Panc1 (cell line): ENCODE measurements at regions not wholly inside any gene's neighbourhood (a gene's known extent, or its start where the extent isn't known, plus 50 kb on each side); places are given as distances from the start of the nearest gene placed in this dataset.

Experiments used
- ATAC-seq: fragments of 200-7000 bp; cut with Tn5 transposase; 2 replicates; pipeline ENCODE4 v1.9.1; 2020; ENCODE audit warnings: mild to moderate bottlenecking, moderate library complexity
- BruUV-seq: library from RNA; stranded (reverse); fragments of 400-500 nt; replicated peaks from 2 replicates; lab custom pipeline; 2021; lab: Mats Ljungman, UMichigan
- CTCF ChIA-PET: fragments of 300-600 bp; sonication (Branson Sonifier 250); formaldehyde crosslinking; loops from one replicate; lab custom pipeline; 2022; ENCODE audit warnings: antibody characterized with exemption; lab: Charles Lee
- POLR2A ChIA-PET: fragments of 300-600 bp; sonication (Branson Sonifier 250); formaldehyde crosslinking; loops from one replicate; lab custom pipeline; 2022; ENCODE audit warnings: antibody characterized with exemption; lab: Charles Lee
- DNase-seq: peaks from one replicate; pipeline ENCODE4 v3.0.0-alpha.2; 2010; ENCODE audit warnings: low read depth, low spot score
- H3K27ac ChIP-seq: 2 replicates; pipeline ENCODE4 v1.5.1; 2011; ENCODE audit warnings: mild to moderate bottlenecking, low read length, inconsistent platforms
- H3K27me3 ChIP-seq: fragments of 200-500 bp; sonication (Bioruptor generic); 2 replicates; pipeline ENCODE4 v1.6.0; 2014; ENCODE audit warnings: low read length, inconsistent platforms; ENCODE audit not compliant: control insufficient read depth, insufficient read depth
- H3K36me3 ChIP-seq: fragments of 200-500 bp; sonication (Bioruptor generic); 2 replicates; pipeline ENCODE4 v1.5.1; 2014; ENCODE audit warnings: inconsistent platforms, mild to moderate bottlenecking, low read length, moderate library complexity; ENCODE audit not compliant: control insufficient read depth, insufficient read depth
- H3K4me1 ChIP-seq: 2 replicates; pipeline ENCODE4 v1.5.1; 2011; ENCODE audit warnings: inconsistent platforms, mild to moderate bottlenecking, low read length, moderate library complexity; ENCODE audit not compliant: control insufficient read depth, insufficient read depth
- H3K4me3 ChIP-seq, 2 experiments: 2 replicates each; pipeline ENCODE4 v1.5.1; 2011 to 2012; ENCODE audit warnings: low read depth in 2 of 2, low read length in 2 of 2, mild to moderate bottlenecking in 2 of 2, inconsistent platforms in 1 of 2, moderate library complexity in 1 of 2
- H3K9me3 ChIP-seq: fragments of 200-500 bp; sonication (Bioruptor generic); 2 replicates; pipeline ENCODE4 v1.5.1; 2014; ENCODE audit warnings: low read depth, mild to moderate bottlenecking, inconsistent platforms, low read length, moderate library complexity; ENCODE audit not compliant: control insufficient read depth, insufficient read depth
- POLR2AphosphoS5 ChIP-seq: IDR thresholded peaks from 2 replicates; pipeline ENCODE4 v1.6.1; 2012; ENCODE audit warnings: mild to moderate bottlenecking, low read depth, low read length, moderate library complexity
- SIN3A ChIP-seq: IDR thresholded peaks from 2 replicates; pipeline ENCODE4 v1.6.1; 2012; ENCODE audit warnings: low read depth, mild to moderate bottlenecking, low read length, moderate library complexity, borderline replicate concordance; ENCODE audit not compliant: insufficient read depth
- TCF7L2 ChIP-seq: IDR thresholded peaks from 2 replicates; pipeline ENCODE4 v1.6.1; 2011; ENCODE audit warnings: mild to moderate bottlenecking, low read depth, low read length, inconsistent platforms
- in situ Hi-C: cut with HindIII; loops from 2 replicates; pipeline ENCODE4 v1.10.0; 2016; ENCODE audit warnings: low sequenced_read_pairs, low pct_unique_long_range_greater_than_20kb
- intact Hi-C: fragments of 100-400 bp; cut with micrococcal nuclease; formaldehyde crosslinking; loops from one replicate; pipeline ENCODE4 v1.10.0; 2022; ENCODE audit not compliant: unreplicated experiment
- TF ChIP-seq, protein P1 (sequence below), 2 experiments: IDR thresholded peaks; 2 replicates each; pipeline ENCODE4 v1.6.1; 2011 to 2012; ENCODE audit warnings: low read depth in 2 of 2, control low read depth in 1 of 2, low read length in 1 of 2, mild to moderate bottlenecking in 1 of 2, moderate library complexity in 1 of 2; ENCODE audit not compliant: insufficient read depth in 1 of 2
- TF ChIP-seq, protein P2 (sequence below): fragments of 450-650 bp; IDR thresholded peaks from 2 replicates; pipeline ENCODE4 v1.5.1; 2017; ENCODE audit warnings: mild to moderate bottlenecking

DNA sequence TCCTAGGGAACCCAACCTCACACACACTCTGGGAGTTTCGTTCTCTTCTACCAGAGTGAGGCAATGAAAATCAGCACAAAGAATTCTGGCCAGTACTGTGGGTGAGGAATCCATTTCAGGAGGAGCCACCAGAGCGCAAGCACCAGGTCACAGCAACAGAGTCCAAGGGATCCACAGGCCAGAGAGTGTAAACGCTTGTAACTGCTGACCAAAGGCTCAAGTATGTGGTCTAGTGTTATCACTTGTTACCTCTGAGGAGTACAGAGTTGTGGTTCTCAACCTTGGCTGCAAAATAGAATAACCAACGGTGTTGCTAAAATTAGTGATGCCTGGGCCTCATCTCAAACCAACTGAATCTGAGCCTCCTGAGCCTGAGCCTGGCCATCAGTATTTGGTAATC is 152.5 kb upstream of the ZNF366 start:
- intact Hi-C loops: no loop called here
- H3K27me3 ChIP-seq: no peaks in the 10 kb centered on the region; the same call in 1 of the 2 replicates
- no peaks in the 10 kb centered on the region for H3K9me3 ChIP-seq
- no peak overlapping the region for H3K27ac ChIP-seq
- in situ Hi-C loops: no loop called here
- CTCF ChIA-PET: no interaction called here
- no peak overlapping the region for H3K4me3 ChIP-seq
- no peaks in the 10 kb centered on the region for H3K36me3 ChIP-seq
- ATAC-seq (no peak), DNase-seq (no peak)
- POLR2A ChIA-PET: no interaction called here
- no peaks in the 10 kb centered on the region for H3K4me1 ChIP-seq
- TF ChIP-seq, protein P1, sequence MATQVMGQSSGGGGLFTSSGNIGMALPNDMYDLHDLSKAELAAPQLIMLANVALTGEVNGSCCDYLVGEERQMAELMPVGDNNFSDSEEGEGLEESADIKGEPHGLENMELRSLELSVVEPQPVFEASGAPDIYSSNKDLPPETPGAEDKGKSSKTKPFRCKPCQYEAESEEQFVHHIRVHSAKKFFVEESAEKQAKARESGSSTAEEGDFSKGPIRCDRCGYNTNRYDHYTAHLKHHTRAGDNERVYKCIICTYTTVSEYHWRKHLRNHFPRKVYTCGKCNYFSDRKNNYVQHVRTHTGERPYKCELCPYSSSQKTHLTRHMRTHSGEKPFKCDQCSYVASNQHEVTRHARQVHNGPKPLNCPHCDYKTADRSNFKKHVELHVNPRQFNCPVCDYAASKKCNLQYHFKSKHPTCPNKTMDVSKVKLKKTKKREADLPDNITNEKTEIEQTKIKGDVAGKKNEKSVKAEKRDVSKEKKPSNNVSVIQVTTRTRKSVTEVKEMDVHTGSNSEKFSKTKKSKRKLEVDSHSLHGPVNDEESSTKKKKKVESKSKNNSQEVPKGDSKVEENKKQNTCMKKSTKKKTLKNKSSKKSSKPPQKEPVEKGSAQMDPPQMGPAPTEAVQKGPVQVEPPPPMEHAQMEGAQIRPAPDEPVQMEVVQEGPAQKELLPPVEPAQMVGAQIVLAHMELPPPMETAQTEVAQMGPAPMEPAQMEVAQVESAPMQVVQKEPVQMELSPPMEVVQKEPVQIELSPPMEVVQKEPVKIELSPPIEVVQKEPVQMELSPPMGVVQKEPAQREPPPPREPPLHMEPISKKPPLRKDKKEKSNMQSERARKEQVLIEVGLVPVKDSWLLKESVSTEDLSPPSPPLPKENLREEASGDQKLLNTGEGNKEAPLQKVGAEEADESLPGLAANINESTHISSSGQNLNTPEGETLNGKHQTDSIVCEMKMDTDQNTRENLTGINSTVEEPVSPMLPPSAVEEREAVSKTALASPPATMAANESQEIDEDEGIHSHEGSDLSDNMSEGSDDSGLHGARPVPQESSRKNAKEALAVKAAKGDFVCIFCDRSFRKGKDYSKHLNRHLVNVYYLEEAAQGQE (IDR thresholded peaks at IDR 0.05; ENCODE audit: insufficient read depth in 1 of 2, low read depth in 2 of 2, low read length in 1 of 2): no peak
- TF ChIP-seq, protein P2, sequence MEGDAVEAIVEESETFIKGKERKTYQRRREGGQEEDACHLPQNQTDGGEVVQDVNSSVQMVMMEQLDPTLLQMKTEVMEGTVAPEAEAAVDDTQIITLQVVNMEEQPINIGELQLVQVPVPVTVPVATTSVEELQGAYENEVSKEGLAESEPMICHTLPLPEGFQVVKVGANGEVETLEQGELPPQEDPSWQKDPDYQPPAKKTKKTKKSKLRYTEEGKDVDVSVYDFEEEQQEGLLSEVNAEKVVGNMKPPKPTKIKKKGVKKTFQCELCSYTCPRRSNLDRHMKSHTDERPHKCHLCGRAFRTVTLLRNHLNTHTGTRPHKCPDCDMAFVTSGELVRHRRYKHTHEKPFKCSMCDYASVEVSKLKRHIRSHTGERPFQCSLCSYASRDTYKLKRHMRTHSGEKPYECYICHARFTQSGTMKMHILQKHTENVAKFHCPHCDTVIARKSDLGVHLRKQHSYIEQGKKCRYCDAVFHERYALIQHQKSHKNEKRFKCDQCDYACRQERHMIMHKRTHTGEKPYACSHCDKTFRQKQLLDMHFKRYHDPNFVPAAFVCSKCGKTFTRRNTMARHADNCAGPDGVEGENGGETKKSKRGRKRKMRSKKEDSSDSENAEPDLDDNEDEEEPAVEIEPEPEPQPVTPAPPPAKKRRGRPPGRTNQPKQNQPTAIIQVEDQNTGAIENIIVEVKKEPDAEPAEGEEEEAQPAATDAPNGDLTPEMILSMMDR: no peak
- TF ChIP-seq TCF7L2: no peak
- no peak for TF ChIP-seq SIN3A
- no peak for TF ChIP-seq POLR2AphosphoS5
- BruUV-seq: no TSS peak

DNA sequence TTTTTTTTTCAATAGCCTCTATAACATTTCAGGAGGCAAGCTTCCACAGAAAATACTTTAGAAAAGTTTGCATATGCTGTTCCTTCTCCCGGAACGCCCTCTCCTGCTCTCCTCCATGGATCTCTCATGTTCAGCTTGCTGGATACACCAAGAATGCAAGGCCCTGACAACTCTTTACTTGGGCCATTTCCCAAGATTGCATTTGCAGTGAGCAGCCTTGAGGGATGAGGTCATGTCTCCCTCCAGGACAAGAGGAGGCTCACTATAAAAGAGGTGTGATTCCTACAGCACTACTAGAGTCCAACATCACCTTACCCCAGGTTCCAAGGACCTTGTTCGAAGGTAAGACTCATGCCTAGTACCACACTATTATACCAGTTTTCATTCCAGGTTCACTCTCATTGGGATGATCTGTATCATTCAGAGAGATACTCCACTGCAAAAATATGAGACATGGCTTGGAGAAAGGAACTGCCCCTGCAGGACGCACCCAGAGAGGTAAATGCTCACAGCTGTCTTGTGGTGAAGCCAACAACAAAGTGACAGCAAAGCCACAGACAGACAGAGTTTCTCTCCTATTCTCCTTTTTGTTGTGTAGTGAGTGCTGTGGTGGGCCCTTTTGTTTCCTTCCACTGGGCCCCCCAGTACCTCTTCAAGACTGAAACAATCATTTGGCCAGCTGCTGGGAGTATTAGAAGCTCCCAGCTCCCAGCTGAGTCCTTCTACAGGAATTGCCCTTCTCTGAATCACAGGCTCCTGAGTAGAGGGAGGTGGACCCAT is 151.7 kb upstream of the ZNF366 start:
- DNase-seq (no peak), ATAC-seq (no peak)
- CTCF ChIA-PET: no interaction called here
- TF ChIP-seq, protein P2: no peak
- TF ChIP-seq, protein P1 (IDR thresholded peaks at IDR 0.05; ENCODE audit: insufficient read depth in 1 of 2, low read depth in 2 of 2, low read length in 1 of 2): no peak
- no peak for TF ChIP-seq TCF7L2
- no peak for TF ChIP-seq POLR2AphosphoS5
- no peak for TF ChIP-seq SIN3A
- Histone ChIP-seq H3K9me3 (no peaks in the 10 kb centered on the region), H3K4me1 (no peaks in the 10 kb centered on the region), H3K36me3 (no peaks in the 10 kb centered on the region), H3K27me3 (no peaks in the 10 kb centered on the region; the same call in 1 of the 2 replicates), H3K4me3 (no peak overlapping the region), H3K27ac (no peak overlapping the region)
- POLR2A ChIA-PET: no interaction called here
- in situ Hi-C loops (no loop called here), intact Hi-C loops (no loop called here)
- BruUV-seq: no TSS peak
